CD8-positive, alpha-beta memory T cell (primary cell): ENCODE measurements at regions not wholly inside any gene's neighbourhood (a gene's known extent, or its start where the extent isn't known, plus 50 kb on each side); places are given as distances from the start of the nearest gene placed in this dataset.

ENCODE experiments used
- CTCF ChIA-PET: fragments of 350-600 bp; sonication (Branson Sonifier 250); formaldehyde crosslinking; loops from one replicate; lab custom pipeline; 2021; ENCODE audit warnings: antibody characterized with exemption; lab: Charles Lee
- POLR2A ChIA-PET: fragments of 350-600 bp; sonication (Branson Sonifier 250); formaldehyde crosslinking; loops from one replicate; lab custom pipeline; 2021; ENCODE audit warnings: antibody characterized with exemption; lab: Charles Lee
- DNase-seq, 5 donors: peaks; one replicate each; pipeline versions ENCODE4 v3.0.0 to v3.0.0-alpha.2; 2020 to 2022; ENCODE audit warnings: mixed read lengths in 1 of 5
- H3K27ac ChIP-seq: one replicate; pipeline ENCODE4 v1.7.0; 2013; ENCODE audit warnings: low read depth, mild to moderate bottlenecking, low read length, moderate library complexity
- H3K27me3 ChIP-seq: 2 replicates; pipeline ENCODE4 v1.7.0; 2013; ENCODE audit warnings: low read length, mild to moderate bottlenecking; ENCODE audit not compliant: insufficient read depth, poor library complexity, severe bottlenecking
- H3K36me3 ChIP-seq: 2 replicates; pipeline ENCODE4 v1.7.0; 2013; ENCODE audit warnings: mild to moderate bottlenecking, low read length, moderate library complexity; ENCODE audit not compliant: insufficient read depth
- H3K4me1 ChIP-seq: 2 replicates; pipeline ENCODE4 v1.7.0; 2013; ENCODE audit warnings: mild to moderate bottlenecking, low read length, moderate library complexity; ENCODE audit not compliant: insufficient read depth
- H3K4me3 ChIP-seq: 2 replicates; pipeline ENCODE4 v1.7.0; 2013; ENCODE audit warnings: mild to moderate bottlenecking, low read length
- H3K9me3 ChIP-seq: 2 replicates; pipeline ENCODE4 v1.7.0; 2013; ENCODE audit warnings: mild to moderate bottlenecking, low read length
- H3K27ac Mint-ChIP-seq, 8 donors: one replicate each; pipeline ENCODE4 v1.8.0; 2020 to 2021; ENCODE audit warnings: mixed read lengths in 8 of 8, mild to moderate bottlenecking in 6 of 8, inconsistent platforms in 3 of 8, moderate library complexity in 3 of 8
- H3K27me3 Mint-ChIP-seq, 2 donors: one replicate each; pipeline ENCODE4 v1.8.0; 2020 to 2021; ENCODE audit warnings: mixed read lengths in 2 of 2, mild to moderate bottlenecking in 1 of 2, moderate library complexity in 1 of 2
- H3K36me3 Mint-ChIP-seq, 3 donors: one replicate each; pipeline ENCODE4 v1.8.0; 2020 to 2021; ENCODE audit warnings: mixed read lengths in 3 of 3, inconsistent platforms in 1 of 3, mild to moderate bottlenecking in 1 of 3
- H3K4me1 Mint-ChIP-seq, 3 donors: one replicate each; pipeline ENCODE4 v1.8.0; 2020 to 2021; ENCODE audit warnings: mixed read lengths in 3 of 3, inconsistent platforms in 1 of 3, mild to moderate bottlenecking in 1 of 3
- H3K4me3 Mint-ChIP-seq, 7 donors: one replicate each; pipeline ENCODE4 v1.8.0; 2020 to 2021; ENCODE audit warnings: mixed read lengths in 7 of 7, mild to moderate bottlenecking in 6 of 7, moderate library complexity in 4 of 7, inconsistent platforms in 2 of 7
- H3K9me3 Mint-ChIP-seq, 5 donors: one replicate each; pipeline ENCODE4 v1.8.0; 2020 to 2022; ENCODE audit warnings: mixed read lengths in 5 of 5, mild to moderate bottlenecking in 3 of 5, moderate library complexity in 2 of 5, inconsistent platforms in 1 of 5

DNA sequence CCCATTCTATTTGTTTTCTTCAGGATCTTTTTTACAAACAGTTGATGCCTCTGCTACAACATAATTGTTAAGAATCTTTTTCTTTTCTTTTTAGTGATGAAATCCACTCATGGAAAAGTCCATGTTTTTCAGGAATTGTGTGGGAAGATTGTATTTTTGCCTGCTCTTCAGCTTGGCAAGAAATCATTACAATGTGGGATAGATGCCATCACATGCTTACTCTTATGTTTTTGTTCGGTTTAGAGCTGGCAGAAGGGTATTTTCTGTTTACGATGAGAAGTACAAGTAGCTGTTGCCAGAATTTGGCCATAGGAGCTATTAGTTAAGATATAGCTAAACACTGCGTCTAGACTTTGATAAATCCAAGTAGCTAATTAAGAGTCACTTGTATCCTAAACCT lies 2585.3 kb downstream of the ARAP2 start:
- Mint-ChIP-seq H3K4me3 (no peak overlapping the region), H3K27ac (no peak overlapping the region), H3K4me1 (no peaks in the 10 kb centered on the region), H3K27me3 (no peaks in the 10 kb centered on the region), H3K36me3 (no peaks in the 10 kb centered on the region), H3K9me3 (peaks cover 11 to 25% (median 14%) of the 10 kb centered on the region in 5 donors)
- Histone ChIP-seq H3K27ac (no peak overlapping the region), H3K27me3 (no peaks in the 10 kb centered on the region), H3K4me3 (no peak overlapping the region), H3K9me3 (no peaks in the 10 kb centered on the region), H3K36me3 (no peaks in the 10 kb centered on the region), H3K4me1 (no peaks in the 10 kb centered on the region)
- DNase-seq, result no peak
- CTCF ChIA-PET, result no interaction called here
- POLR2A ChIA-PET, result no interaction called here

DNA sequence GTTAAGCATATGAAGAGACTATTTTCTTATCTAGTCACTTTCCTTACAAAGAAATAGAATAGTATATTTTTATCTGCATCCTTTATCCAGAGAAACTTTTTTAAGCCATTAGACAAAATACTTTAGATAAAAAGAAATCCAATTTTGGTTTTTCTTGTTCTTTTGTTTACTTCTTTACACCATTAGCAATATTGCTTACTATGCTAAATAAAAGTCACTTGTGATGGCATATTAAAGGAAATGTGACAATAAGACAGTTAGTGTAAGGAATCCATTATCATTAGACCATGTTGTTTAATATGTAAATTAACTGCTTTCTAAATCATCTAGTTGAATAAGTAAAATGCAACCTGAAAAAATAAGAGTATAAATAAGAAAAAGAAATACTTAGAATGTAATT lies 2582.7 kb downstream of the ARAP2 start:
- Mint-ChIP-seq H3K27me3 (no peaks in the 10 kb centered on the region), H3K4me1 (no peaks in the 10 kb centered on the region), H3K36me3 (no peaks in the 10 kb centered on the region), H3K9me3 (peaks cover 19 to 38% (median 30%) of the 10 kb centered on the region in 5 donors), H3K27ac (no peak overlapping the region), H3K4me3 (no peak overlapping the region)
- Histone ChIP-seq H3K4me1 (no peaks in the 10 kb centered on the region), H3K4me3 (no peak overlapping the region), H3K27ac (no peak overlapping the region), H3K9me3 (no peaks in the 10 kb centered on the region), H3K36me3 (no peaks in the 10 kb centered on the region), H3K27me3 (no peaks in the 10 kb centered on the region)
- ChIA-PET POLR2A (no interaction called here), CTCF (no interaction called here)
- DNase-seq, result no peak

DNA sequence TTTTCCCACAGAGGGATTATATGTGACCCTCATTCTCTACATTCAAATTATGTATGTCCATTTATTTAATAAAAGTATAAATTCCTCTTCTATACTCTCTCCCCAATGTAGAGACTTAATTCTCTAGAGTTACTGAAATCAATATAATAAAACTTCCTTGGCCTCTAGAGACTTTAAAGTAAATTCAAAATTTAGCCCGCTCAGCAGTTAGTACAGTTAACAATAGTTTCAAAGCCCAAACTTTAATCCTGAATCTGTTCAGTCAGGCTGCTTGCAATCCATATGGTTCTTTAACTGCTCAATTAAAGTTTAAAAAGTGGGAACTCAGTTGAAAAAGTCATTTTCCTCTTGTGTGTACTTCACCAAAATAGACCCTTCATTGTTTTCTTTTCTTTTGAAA lies 2558.4 kb downstream of the ARAP2 start:
- Histone ChIP-seq H3K27me3 (no peaks in the 10 kb centered on the region), H3K36me3 (no peaks in the 10 kb centered on the region), H3K4me1 (no peaks in the 10 kb centered on the region), H3K27ac (no peak overlapping the region), H3K9me3 (no peaks in the 10 kb centered on the region), H3K4me3 (no peak overlapping the region)
- ChIA-PET CTCF (no interaction called here), POLR2A (no interaction called here)
- Mint-ChIP-seq H3K9me3 (peaks cover 0 to 12% (median 7%) of the 10 kb centered on the region in 5 donors), H3K27me3 (no peaks in the 10 kb centered on the region), H3K4me1 (no peaks in the 10 kb centered on the region), H3K4me3 (no peak overlapping the region), H3K27ac (no peak overlapping the region), H3K36me3 (no peaks in the 10 kb centered on the region)
- DNase-seq, result no peak

DNA sequence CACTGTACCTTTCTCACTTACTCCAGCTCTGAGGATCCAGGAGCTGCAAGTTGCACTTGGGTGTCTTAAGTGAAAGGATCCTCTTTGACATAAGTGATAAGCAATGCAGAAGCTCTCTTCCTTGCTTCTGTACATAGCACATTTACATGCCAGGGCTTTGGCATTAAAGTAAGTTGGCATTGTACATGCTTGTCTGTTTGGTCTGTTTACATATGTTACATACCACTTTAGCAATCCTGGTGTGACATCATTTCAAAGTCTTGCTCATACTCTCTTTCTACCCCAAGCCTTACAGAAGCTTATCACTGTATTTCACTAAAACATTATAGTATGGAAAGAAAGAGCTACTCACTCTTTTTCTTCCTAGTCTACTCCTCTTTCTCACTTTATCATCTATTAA lies 2548.3 kb downstream of the ARAP2 start:
- DNase-seq, result no peak
- H3K27me3 ChIP-seq, result no peaks in the 10 kb centered on the region
- POLR2A ChIA-PET, result no interaction called here
- no peak overlapping the region for H3K4me3 Mint-ChIP-seq
- H3K9me3 Mint-ChIP-seq, result peaks cover 1 to 25% (median 10%) of the 10 kb centered on the region in 5 donors
- no peaks in the 10 kb centered on the region for H3K4me1 Mint-ChIP-seq
- no peaks in the 10 kb centered on the region for H3K36me3 Mint-ChIP-seq
- CTCF ChIA-PET, result no interaction called here
- no peak overlapping the region for H3K4me3 ChIP-seq
- H3K27me3 Mint-ChIP-seq, result no peaks in the 10 kb centered on the region
- no peaks in the 10 kb centered on the region for H3K4me1 ChIP-seq
- H3K27ac Mint-ChIP-seq, result no peak overlapping the region
- no peaks in the 10 kb centered on the region for H3K9me3 ChIP-seq
- no peaks in the 10 kb centered on the region for H3K36me3 ChIP-seq
- H3K27ac ChIP-seq, result no peak overlapping the region

DNA sequence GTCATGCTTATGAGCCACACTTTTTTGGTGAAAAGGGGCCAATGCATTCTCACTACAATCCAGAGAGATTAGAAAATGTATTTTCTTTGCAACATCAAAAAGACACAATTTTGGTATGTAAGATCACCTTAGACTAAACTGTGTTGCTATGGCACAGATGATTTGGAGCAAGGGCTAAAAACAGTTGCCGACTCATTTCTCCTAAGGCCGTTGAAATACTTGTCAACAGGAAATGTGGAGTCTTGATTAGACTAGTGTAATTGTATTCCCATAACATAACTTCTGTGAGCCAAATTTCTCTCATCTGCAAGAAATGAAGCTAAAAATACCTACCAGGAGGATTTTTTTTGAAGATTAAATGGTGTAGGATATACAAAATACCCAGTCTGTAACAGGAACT lies 2547.7 kb downstream of the ARAP2 start:
- no peak overlapping the region for H3K4me3 Mint-ChIP-seq
- CTCF ChIA-PET, result no interaction called here
- H3K27me3 Mint-ChIP-seq, result no peaks in the 10 kb centered on the region

DNA sequence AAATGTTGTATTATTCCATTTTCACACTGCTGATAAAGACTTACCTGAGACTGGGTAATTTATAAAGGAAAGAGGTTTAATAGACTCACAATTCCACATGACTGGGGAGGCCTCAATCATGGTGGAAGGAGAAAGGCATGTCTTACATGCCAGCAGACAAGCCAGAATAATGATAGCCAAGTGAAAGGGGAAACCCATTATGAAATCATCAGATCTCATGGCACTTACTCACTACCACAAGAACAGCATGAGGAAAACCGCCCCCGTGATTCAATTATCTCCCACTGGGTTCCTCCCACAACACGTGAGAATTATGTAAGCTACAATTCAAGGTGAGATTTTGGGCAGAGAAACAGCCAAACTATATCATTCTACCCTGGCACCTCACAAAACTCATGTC lies 2535.1 kb downstream of the ARAP2 start:
- Mint-ChIP-seq H3K4me1 (no peaks in the 10 kb centered on the region), H3K27ac (no peak overlapping the region), H3K36me3 (no peaks in the 10 kb centered on the region), H3K4me3 (no peak overlapping the region), H3K27me3 (no peaks in the 10 kb centered on the region), H3K9me3 (peaks cover 7 to 43% (median 19%) of the 10 kb centered on the region in 5 donors)
- Histone ChIP-seq H3K27ac (no peak overlapping the region), H3K4me1 (no peaks in the 10 kb centered on the region), H3K27me3 (no peaks in the 10 kb centered on the region), H3K4me3 (no peak overlapping the region), H3K36me3 (no peaks in the 10 kb centered on the region), H3K9me3 (no peaks in the 10 kb centered on the region)
- POLR2A ChIA-PET, result no interaction called here
- DNase-seq, result no peak
- CTCF ChIA-PET, result no interaction called here

More for the DNA sequence above, 2547.7 kb downstream of the ARAP2 start:
- no peaks in the 10 kb centered on the region for H3K4me1 ChIP-seq
- POLR2A ChIA-PET, result no interaction called here
- H3K36me3 ChIP-seq, result no peaks in the 10 kb centered on the region
- no peak overlapping the region for H3K4me3 ChIP-seq
- H3K27ac ChIP-seq, result no peak overlapping the region
- H3K9me3 Mint-ChIP-seq, result peaks cover 1 to 27% (median 10%) of the 10 kb centered on the region in 5 donors
- no peak for DNase-seq
- no peaks in the 10 kb centered on the region for H3K9me3 ChIP-seq
- H3K36me3 Mint-ChIP-seq, result no peaks in the 10 kb centered on the region
- no peak overlapping the region for H3K27ac Mint-ChIP-seq
- H3K4me1 Mint-ChIP-seq, result no peaks in the 10 kb centered on the region
- no peaks in the 10 kb centered on the region for H3K27me3 ChIP-seq

DNA sequence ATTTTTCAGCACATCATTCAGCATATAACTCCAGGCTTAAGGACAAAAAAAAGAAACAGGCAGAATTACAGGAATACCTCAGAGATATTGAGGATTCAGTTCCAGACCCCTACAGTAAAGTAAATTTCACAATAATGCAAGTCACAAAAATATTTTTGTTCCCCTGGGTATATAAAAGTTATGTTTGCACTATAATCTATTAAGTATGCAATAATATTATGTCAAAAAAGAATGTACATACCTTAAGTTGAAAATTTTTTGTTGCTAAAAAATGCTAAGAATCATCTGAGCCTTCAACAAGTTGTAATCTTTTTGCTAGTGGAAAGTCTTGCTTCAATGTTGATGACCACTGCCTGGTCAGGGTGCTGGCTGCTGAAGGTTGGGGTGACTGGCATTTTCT lies 2532.5 kb downstream of the ARAP2 start:
- Mint-ChIP-seq H3K36me3 (no peaks in the 10 kb centered on the region), H3K27ac (no peak overlapping the region), H3K4me3 (no peak overlapping the region), H3K4me1 (no peaks in the 10 kb centered on the region), H3K9me3 (peaks cover 6 to 36% (median 15%) of the 10 kb centered on the region in 5 donors), H3K27me3 (no peaks in the 10 kb centered on the region)
- ChIA-PET POLR2A (no interaction called here), CTCF (no interaction called here)
- Histone ChIP-seq H3K9me3 (no peaks in the 10 kb centered on the region), H3K4me1 (no peaks in the 10 kb centered on the region), H3K36me3 (no peaks in the 10 kb centered on the region), H3K27ac (no peak overlapping the region), H3K4me3 (no peak overlapping the region), H3K27me3 (no peaks in the 10 kb centered on the region)
- no peak for DNase-seq

DNA sequence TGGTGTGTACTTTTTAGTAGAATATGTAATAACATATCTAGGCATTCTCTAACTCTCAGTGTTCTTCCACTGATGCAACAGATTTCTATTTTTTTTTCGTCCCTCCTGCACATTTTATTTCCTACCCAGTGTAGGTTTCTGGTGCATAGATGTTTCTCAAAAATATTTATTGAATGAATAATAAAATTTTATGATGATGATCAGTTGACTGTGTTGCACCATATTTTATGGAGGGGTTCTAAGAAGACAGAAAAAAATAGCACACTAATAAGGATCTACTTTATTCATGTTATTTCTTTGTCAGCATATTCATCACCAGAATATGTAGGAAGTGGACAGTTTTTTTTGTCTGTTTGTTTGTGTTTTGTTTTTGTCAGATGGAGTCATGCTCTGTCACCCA lies 2529.3 kb downstream of the ARAP2 start:
- no peaks in the 10 kb centered on the region for H3K27me3 ChIP-seq
- H3K9me3 Mint-ChIP-seq, result peaks cover 7 to 35% (median 11%) of the 10 kb centered on the region in 5 donors
- H3K4me3 Mint-ChIP-seq, result no peak overlapping the region
- POLR2A ChIA-PET, result no interaction called here
- H3K27ac ChIP-seq, result no peak overlapping the region
- no peaks in the 10 kb centered on the region for H3K4me1 Mint-ChIP-seq
- no peaks in the 10 kb centered on the region for H3K36me3 ChIP-seq
- no peaks in the 10 kb centered on the region for H3K36me3 Mint-ChIP-seq
- H3K9me3 ChIP-seq, result no peaks in the 10 kb centered on the region
- H3K27ac Mint-ChIP-seq, result no peak overlapping the region
- no peak overlapping the region for H3K4me3 ChIP-seq
- CTCF ChIA-PET, result no interaction called here
- no peaks in the 10 kb centered on the region for H3K4me1 ChIP-seq
- no peaks in the 10 kb centered on the region for H3K27me3 Mint-ChIP-seq
- no peak for DNase-seq

DNA sequence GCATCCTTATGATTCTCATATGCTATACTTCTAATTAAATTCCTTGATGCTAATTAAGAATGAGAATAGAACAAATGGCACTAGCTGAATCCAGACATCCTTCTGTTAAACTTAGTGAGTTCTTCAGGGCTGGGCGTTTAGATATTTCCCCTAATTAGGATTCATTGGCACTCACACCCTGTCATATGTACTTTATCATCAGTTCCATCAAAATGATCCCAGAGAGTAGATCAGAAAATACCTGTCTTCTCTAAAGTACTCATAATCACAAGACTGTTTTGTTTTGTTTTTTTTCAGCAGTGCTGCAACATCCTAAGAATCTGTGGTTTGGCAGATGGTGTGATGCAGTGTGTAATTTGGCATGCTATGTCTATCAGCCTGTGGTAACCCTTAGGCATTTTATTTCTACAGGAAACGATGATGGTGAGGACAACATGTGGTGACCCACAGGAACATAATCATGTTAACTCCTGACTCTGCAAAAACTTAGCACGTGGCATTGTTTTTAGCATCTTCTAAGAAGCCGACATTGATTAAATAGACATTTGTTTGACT lies 2528.4 kb downstream of the ARAP2 start:
- no peak overlapping the region for H3K4me3 ChIP-seq
- Mint-ChIP-seq H3K27ac (no peak overlapping the region), H3K4me3 (no peak overlapping the region), H3K4me1 (no peaks in the 10 kb centered on the region), H3K27me3 (no peaks in the 10 kb centered on the region), H3K36me3 (no peaks in the 10 kb centered on the region), H3K9me3 (peaks cover 5 to 35% (median 7%) of the 10 kb centered on the region in 5 donors)
- no peaks in the 10 kb centered on the region for H3K27me3 ChIP-seq
- ChIA-PET POLR2A (no interaction called here), CTCF (no interaction called here)
- H3K9me3 ChIP-seq, result no peaks in the 10 kb centered on the region
- no peaks in the 10 kb centered on the region for H3K36me3 ChIP-seq
- DNase-seq, result no peak
- no peak overlapping the region for H3K27ac ChIP-seq
- H3K4me1 ChIP-seq, result no peaks in the 10 kb centered on the region
